ENCODE measurements at regions not wholly inside any gene's neighbourhood (a gene's known extent, or its start where the extent isn't known, plus 50 kb on each side); places are given as distances from the start of the nearest gene placed in this dataset.

DNA sequence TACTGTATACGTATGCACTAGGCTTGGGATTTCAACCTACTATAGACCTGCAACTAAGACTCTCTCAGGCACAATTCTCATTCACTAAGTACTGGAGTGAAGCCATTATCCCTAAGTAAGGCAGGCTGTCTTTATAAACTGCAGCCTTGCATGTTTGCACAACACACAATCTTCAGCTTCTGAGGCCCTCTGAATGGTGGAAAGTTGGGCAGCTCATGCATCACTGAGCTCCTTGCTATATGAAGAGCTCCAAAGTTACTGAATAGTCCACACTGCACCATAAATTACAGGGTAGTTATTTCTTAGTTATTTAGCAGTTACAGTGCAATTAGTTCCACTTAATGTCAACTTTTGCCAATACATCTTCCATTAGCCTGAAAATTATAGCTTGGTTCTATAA lies 384.6 kb downstream of the BRINP1 start:
- no peak for TF ChIP-seq POLR2A (IDR thresholded peaks at IDR 0.05)
- TF ChIP-seq, protein P1, sequence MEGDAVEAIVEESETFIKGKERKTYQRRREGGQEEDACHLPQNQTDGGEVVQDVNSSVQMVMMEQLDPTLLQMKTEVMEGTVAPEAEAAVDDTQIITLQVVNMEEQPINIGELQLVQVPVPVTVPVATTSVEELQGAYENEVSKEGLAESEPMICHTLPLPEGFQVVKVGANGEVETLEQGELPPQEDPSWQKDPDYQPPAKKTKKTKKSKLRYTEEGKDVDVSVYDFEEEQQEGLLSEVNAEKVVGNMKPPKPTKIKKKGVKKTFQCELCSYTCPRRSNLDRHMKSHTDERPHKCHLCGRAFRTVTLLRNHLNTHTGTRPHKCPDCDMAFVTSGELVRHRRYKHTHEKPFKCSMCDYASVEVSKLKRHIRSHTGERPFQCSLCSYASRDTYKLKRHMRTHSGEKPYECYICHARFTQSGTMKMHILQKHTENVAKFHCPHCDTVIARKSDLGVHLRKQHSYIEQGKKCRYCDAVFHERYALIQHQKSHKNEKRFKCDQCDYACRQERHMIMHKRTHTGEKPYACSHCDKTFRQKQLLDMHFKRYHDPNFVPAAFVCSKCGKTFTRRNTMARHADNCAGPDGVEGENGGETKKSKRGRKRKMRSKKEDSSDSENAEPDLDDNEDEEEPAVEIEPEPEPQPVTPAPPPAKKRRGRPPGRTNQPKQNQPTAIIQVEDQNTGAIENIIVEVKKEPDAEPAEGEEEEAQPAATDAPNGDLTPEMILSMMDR (IDR thresholded peaks at IDR 0.05) = no peak
